ENCODE measurements at regions not wholly inside any gene's neighbourhood (a gene's known extent, or its start where the extent isn't known, plus 50 kb on each side); places are given as distances from the start of the nearest gene placed in this dataset.

GRCh38 chr13:34201050-34201913 lies 383.3 kb downstream of the RFC3 start:
- no peaks in the 10 kb centered on the region for H3K4me1 ChIP-seq (ENCODE audit: insufficient read depth, low read length)
- no peaks in the 10 kb centered on the region for H3K27me3 ChIP-seq (ENCODE audit: insufficient read depth, low read length)
- no peaks in the 10 kb centered on the region for H3K36me3 ChIP-seq (ENCODE audit: insufficient read depth, low read length)
- H2AFZ ChIP-seq (ENCODE audit: low read depth, low read length) = no peak overlapping the region
- H3K4me3 ChIP-seq (ENCODE audit: low read length) = no peak overlapping the region
- H3K9me3 ChIP-seq (ENCODE audit: low read length) = no peaks in the 10 kb centered on the region

DNA sequence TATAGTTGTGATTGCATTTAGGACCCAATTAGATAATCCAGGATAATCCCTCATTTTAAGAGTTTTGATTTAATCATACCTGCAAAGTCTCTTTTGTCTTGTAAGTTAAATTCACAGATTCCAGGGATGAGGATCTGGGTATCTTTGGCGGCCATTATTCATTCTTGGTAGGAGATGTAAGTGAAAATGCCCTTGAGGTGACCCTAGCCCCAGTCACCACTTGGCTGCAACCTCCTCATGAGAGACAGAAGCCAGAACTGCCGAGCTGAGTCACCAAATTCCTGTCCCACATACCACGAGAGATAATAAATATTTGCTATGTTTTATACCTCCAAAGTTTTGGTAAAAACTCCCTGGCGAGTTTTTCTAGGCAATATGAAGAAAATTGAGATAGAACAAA lies 389.4 kb downstream of the RFC3 start:
- Histone ChIP-seq H3K9me3 (ENCODE audit: low read length) (no peaks in the 10 kb centered on the region), H3K27me3 (ENCODE audit: insufficient read depth, low read length) (no peaks in the 10 kb centered on the region), H2AFZ (ENCODE audit: low read depth, low read length) (no peak overlapping the region), H3K4me1 (ENCODE audit: insufficient read depth, low read length) (no peaks in the 10 kb centered on the region), H3K4me3 (ENCODE audit: low read length) (no peak overlapping the region), H3K36me3 (ENCODE audit: insufficient read depth, low read length) (no peaks in the 10 kb centered on the region)

- Histone ChIP-seq H2AFZ (ENCODE audit: low read depth, low read length) (no peak overlapping the region), H3K4me1 (ENCODE audit: insufficient read depth, low read length) (no peaks in the 10 kb centered on the region), H3K36me3 (ENCODE audit: insufficient read depth, low read length) (no peaks in the 10 kb centered on the region), H3K4me3 (ENCODE audit: low read length) (no peak overlapping the region), H3K9me3 (ENCODE audit: low read length) (no peaks in the 10 kb centered on the region), H3K27me3 (ENCODE audit: insufficient read depth, low read length) (no peaks in the 10 kb centered on the region)
These were observed 389.9 kb downstream of the RFC3 start for GRCh38 chr13:34207872-34208271.

- H3K36me3 ChIP-seq (ENCODE audit: insufficient read depth, low read length) = no peaks in the 10 kb centered on the region
- no peaks in the 10 kb centered on the region for H3K27me3 ChIP-seq (ENCODE audit: insufficient read depth, low read length)
- no peak overlapping the region for H3K4me3 ChIP-seq (ENCODE audit: low read length)
- no peak overlapping the region for H2AFZ ChIP-seq (ENCODE audit: low read depth, low read length)
- H3K9me3 ChIP-seq (ENCODE audit: low read length) = no peaks in the 10 kb centered on the region
- H3K4me1 ChIP-seq (ENCODE audit: insufficient read depth, low read length) = no peaks in the 10 kb centered on the region
These were observed 390.4 kb downstream of the RFC3 start for GRCh38 chr13:34208336-34208735.

DNA sequence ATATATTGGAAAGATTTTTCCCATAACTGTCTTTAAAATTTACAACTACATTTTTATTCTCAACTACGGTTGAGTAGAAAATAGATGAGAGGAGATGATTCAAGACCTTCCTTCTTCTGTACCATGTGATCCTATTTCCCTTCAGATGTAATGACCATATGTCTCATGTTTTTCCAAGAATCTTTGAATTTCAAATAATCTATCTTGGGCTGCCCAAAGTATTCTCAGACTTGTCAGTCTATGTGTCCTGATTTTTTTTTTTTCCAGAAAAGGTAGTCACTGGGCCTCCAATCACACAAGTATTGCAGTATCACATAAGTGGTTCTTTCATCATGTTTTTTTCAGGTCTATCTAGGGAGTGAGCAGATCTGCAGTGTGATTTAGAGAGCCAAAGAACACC lies 392.4 kb downstream of the RFC3 start:
- no peaks in the 10 kb centered on the region for H3K36me3 ChIP-seq (ENCODE audit: insufficient read depth, low read length)

GRCh38 chr13:34214686-34215085 lies 396.7 kb downstream of the RFC3 start:
- Histone ChIP-seq H3K4me1 (ENCODE audit: insufficient read depth, low read length) (no peaks in the 10 kb centered on the region), H3K4me3 (ENCODE audit: low read length) (no peak overlapping the region), H2AFZ (ENCODE audit: low read depth, low read length) (no peak overlapping the region), H3K27me3 (ENCODE audit: insufficient read depth, low read length) (no peaks in the 10 kb centered on the region), H3K36me3 (ENCODE audit: insufficient read depth, low read length) (no peaks in the 10 kb centered on the region), H3K9me3 (ENCODE audit: low read length) (no peaks in the 10 kb centered on the region)

More for the DNA sequence above, 392.4 kb downstream of the RFC3 start:
- no peaks in the 10 kb centered on the region for H3K9me3 ChIP-seq (ENCODE audit: low read length)
- no peaks in the 10 kb centered on the region for H3K27me3 ChIP-seq (ENCODE audit: insufficient read depth, low read length)
- H3K4me3 ChIP-seq (ENCODE audit: low read length) = no peak overlapping the region
- H3K4me1 ChIP-seq (ENCODE audit: insufficient read depth, low read length) = no peaks in the 10 kb centered on the region
- no peak overlapping the region for H2AFZ ChIP-seq (ENCODE audit: low read depth, low read length)

DNA sequence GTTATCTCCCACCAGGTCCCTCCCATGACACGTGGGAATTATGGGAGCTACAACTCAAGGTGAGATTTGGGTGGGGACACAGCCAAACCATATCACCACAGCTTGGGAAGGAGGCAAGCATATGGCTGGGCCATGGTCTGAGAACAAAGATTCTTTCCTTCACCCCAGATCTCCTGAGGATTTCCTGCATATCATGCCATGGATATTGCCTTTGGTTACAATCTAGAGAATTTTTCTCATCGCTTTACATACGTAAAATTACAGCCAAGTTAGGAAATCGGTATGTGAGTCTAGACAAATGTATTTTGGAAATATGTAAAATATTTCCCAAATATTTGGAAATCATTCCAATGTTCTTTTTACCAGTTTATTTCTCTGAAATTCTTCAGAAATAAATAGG lies 398.3 kb downstream of the RFC3 start:
- Histone ChIP-seq H3K36me3 (ENCODE audit: insufficient read depth, low read length) (no peaks in the 10 kb centered on the region), H3K9me3 (ENCODE audit: low read length) (no peaks in the 10 kb centered on the region), H2AFZ (ENCODE audit: low read depth, low read length) (no peak overlapping the region), H3K4me1 (ENCODE audit: insufficient read depth, low read length) (no peaks in the 10 kb centered on the region), H3K27me3 (ENCODE audit: insufficient read depth, low read length) (no peaks in the 10 kb centered on the region), H3K4me3 (ENCODE audit: low read length) (no peak overlapping the region)

GRCh38 chr13:34217343-34218025 lies 399.5 kb downstream of the RFC3 start:
- no peak overlapping the region for H3K4me3 ChIP-seq (ENCODE audit: low read length)
- H3K36me3 ChIP-seq (ENCODE audit: insufficient read depth, low read length) = no peaks in the 10 kb centered on the region
- H2AFZ ChIP-seq (ENCODE audit: low read depth, low read length) = no peak overlapping the region
- no peaks in the 10 kb centered on the region for H3K4me1 ChIP-seq (ENCODE audit: insufficient read depth, low read length)
- H3K9me3 ChIP-seq (ENCODE audit: low read length) = no peaks in the 10 kb centered on the region
- no peaks in the 10 kb centered on the region for H3K27me3 ChIP-seq (ENCODE audit: insufficient read depth, low read length)

DNA sequence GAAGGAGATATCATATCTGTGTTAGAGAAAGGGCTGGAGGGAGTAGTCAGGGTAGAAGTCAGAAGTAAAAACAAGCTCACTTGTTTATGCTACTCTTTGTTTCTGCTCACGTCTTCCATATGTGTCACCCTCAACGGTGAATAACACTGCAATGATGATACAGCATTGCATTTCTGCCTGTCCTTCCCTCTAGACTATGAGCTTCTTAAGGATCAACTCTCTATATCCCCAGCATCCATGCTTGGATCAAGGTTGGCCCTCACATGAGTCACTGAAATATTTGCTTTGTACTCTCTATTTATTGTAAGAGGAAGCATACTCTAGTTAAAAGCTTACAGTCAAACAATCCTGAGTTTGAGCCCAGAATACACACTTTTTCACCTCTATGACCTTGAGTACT lies 406.0 kb downstream of the RFC3 start:
- H3K9me3 ChIP-seq (ENCODE audit: low read length) = no peaks in the 10 kb centered on the region
- H3K36me3 ChIP-seq (ENCODE audit: insufficient read depth, low read length) = no peaks in the 10 kb centered on the region
- no peaks in the 10 kb centered on the region for H3K4me1 ChIP-seq (ENCODE audit: insufficient read depth, low read length)
- no peak overlapping the region for H2AFZ ChIP-seq (ENCODE audit: low read depth, low read length)
- no peak overlapping the region for H3K4me3 ChIP-seq (ENCODE audit: low read length)
- no peaks in the 10 kb centered on the region for H3K27me3 ChIP-seq (ENCODE audit: insufficient read depth, low read length)

DNA sequence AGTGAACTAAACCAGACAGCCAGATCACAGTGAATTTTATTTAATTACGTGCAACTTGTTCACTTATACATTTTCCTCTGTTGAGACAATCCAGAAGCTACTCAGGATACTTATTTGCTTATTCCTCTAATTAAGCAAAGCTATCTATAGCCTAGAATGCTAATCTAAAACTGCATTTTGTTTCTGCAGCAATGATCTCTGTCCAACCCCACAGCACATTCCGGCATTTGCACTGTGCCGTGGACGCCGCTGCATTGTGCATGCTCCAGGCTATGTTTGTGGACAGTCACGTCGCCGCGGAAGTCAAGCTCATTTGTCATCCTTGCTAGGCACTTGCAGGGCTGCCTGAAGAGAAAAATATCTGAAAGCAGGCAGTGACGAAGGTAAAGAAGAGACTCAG lies 406.9 kb downstream of the RFC3 start:
- no peaks in the 10 kb centered on the region for H3K9me3 ChIP-seq (ENCODE audit: low read length)
- no peaks in the 10 kb centered on the region for H3K4me1 ChIP-seq (ENCODE audit: insufficient read depth, low read length)
- H3K4me3 ChIP-seq (ENCODE audit: low read length) = no peak overlapping the region
- H3K27me3 ChIP-seq (ENCODE audit: insufficient read depth, low read length) = no peaks in the 10 kb centered on the region
- H3K36me3 ChIP-seq (ENCODE audit: insufficient read depth, low read length) = no peaks in the 10 kb centered on the region
- no peak overlapping the region for H2AFZ ChIP-seq (ENCODE audit: low read depth, low read length)

DNA sequence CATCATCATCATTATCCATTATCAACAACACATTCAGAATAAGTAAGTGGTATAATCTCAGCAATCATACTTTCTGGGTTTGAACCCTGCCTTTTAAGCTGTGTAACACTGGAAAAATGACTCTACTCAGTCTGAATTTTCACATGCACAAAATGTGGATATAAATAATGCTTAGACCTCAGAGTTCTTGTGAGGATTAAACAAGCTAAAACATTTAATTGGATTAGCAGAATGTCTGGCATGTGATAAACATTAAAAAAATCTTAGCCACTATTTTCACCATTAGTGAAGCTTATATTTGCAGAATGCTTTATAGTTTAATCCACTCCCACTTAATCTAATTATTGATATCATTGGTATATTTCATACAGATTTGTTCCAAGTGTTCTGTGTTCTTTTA lies 412.3 kb downstream of the RFC3 start:
- H3K9me3 ChIP-seq (ENCODE audit: low read length) = no peaks in the 10 kb centered on the region
- H3K4me3 ChIP-seq (ENCODE audit: low read length) = no peak overlapping the region
- no peaks in the 10 kb centered on the region for H3K27me3 ChIP-seq (ENCODE audit: insufficient read depth, low read length)
- H3K36me3 ChIP-seq (ENCODE audit: insufficient read depth, low read length) = no peaks in the 10 kb centered on the region
- no peak overlapping the region for H2AFZ ChIP-seq (ENCODE audit: low read depth, low read length)
- no peaks in the 10 kb centered on the region for H3K4me1 ChIP-seq (ENCODE audit: insufficient read depth, low read length)

- H2AFZ ChIP-seq (ENCODE audit: low read depth, low read length) = no peak overlapping the region
- no peaks in the 10 kb centered on the region for H3K36me3 ChIP-seq (ENCODE audit: insufficient read depth, low read length)
- H3K4me1 ChIP-seq (ENCODE audit: insufficient read depth, low read length) = no peaks in the 10 kb centered on the region
- no peaks in the 10 kb centered on the region for H3K9me3 ChIP-seq (ENCODE audit: low read length)
- no peak overlapping the region for H3K4me3 ChIP-seq (ENCODE audit: low read length)
- no peaks in the 10 kb centered on the region for H3K27me3 ChIP-seq (ENCODE audit: insufficient read depth, low read length)
These were observed 423.4 kb downstream of the RFC3 start for GRCh38 chr13:34241332-34241731.

DNA sequence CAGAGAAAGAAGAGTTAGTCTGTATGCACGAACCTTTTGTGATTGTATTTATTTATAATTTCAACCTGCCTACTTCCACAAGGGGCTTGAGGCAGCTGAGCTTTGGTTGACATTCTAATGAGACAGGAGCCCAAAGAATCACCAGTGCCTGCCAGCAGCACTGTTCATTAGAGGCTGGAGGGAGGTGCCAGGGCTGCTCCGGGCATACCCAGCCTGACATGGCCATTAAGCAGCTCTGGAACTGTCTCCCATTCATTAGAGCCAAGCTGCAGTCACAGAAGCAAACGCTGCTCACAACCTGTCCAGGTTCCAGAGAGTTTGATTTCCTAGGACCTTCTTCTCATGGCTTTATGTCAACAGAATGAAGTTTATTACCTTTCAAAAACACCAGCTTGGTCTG lies 425.5 kb downstream of the RFC3 start:
- Histone ChIP-seq H3K36me3 (ENCODE audit: insufficient read depth, low read length) (no peaks in the 10 kb centered on the region), H3K4me3 (ENCODE audit: low read length) (no peak overlapping the region), H3K4me1 (ENCODE audit: insufficient read depth, low read length) (no peaks in the 10 kb centered on the region), H3K27me3 (ENCODE audit: insufficient read depth, low read length) (no peaks in the 10 kb centered on the region), H2AFZ (ENCODE audit: low read depth, low read length) (no peak overlapping the region), H3K9me3 (ENCODE audit: low read length) (no peaks in the 10 kb centered on the region)

Data from neuron (in vitro differentiated cells).